ENCODE measurements at regions not wholly inside any gene's neighbourhood (a gene's known extent, or its start where the extent isn't known, plus 50 kb on each side); places are given as distances from the start of the nearest gene placed in this dataset.

GRCh38 chr6:105452924-105453756 lies 50.3 kb upstream of the PREP start:
- DNase-seq (ENCODE audit: low spot score) = no peak
